ENCODE measurements at regions not wholly inside any gene's neighbourhood (a gene's known extent, or its start where the extent isn't known, plus 50 kb on each side); places are given as distances from the start of the nearest gene placed in this dataset.

GRCh38 chr1:93733340-93733739 is 51.7 kb upstream of the BCAR3 start:
- TF ChIP-seq CTCF (IDR thresholded peaks at IDR 0.05): no peak
- Mint-ChIP-seq H3K27ac (ENCODE audit: unreplicated experiment) (no peak overlapping the region), H3K4me1 (ENCODE audit: unreplicated experiment) (peaks cover 19% of the 10 kb centered on the region), H3K36me3 (ENCODE audit: unreplicated experiment) (no peaks in the 10 kb centered on the region), H3K9me3 (ENCODE audit: unreplicated experiment) (peaks cover 7% of the 10 kb centered on the region), H3K4me3 (ENCODE audit: unreplicated experiment) (no peak overlapping the region), H3K27me3 (ENCODE audit: unreplicated experiment) (no peaks in the 10 kb centered on the region)
- DNase-seq (ENCODE audit: extremely low spot score, unreplicated experiment): no peak

- no peak for DNase-seq (ENCODE audit: extremely low spot score, unreplicated experiment)
- H3K9me3 Mint-ChIP-seq (ENCODE audit: unreplicated experiment): peaks cover 6% of the 10 kb centered on the region
- no peaks in the 10 kb centered on the region for H3K36me3 Mint-ChIP-seq (ENCODE audit: unreplicated experiment)
- no peak overlapping the region for H3K4me3 Mint-ChIP-seq (ENCODE audit: unreplicated experiment)
- H3K27ac Mint-ChIP-seq (ENCODE audit: unreplicated experiment): no peak overlapping the region
- H3K27me3 Mint-ChIP-seq (ENCODE audit: unreplicated experiment): no peaks in the 10 kb centered on the region
- peak; percentile 18 for TF ChIP-seq CTCF (IDR thresholded peaks at IDR 0.05)
- peaks cover 15% of the 10 kb centered on the region for H3K4me1 Mint-ChIP-seq (ENCODE audit: unreplicated experiment)
Measured at GRCh38 chr1:93732514-93732913, 50.9 kb upstream of the BCAR3 start.
